DMS114 treated with DMSO at 0.1 percent for 48 hours (cell line): ENCODE measurements at regions not wholly inside any gene's neighbourhood (a gene's known extent, or its start where the extent isn't known, plus 50 kb on each side); places are given as distances from the start of the nearest gene placed in this dataset.
"Not testable (repeated sequence)": the region's sequence is repeated elsewhere in the genome, so short reads cannot be mapped to it uniquely, and the experiment has no call there.

Experiments used
- DNase-seq: peaks from one replicate; lab custom pipeline; 2025; ENCODE audit not compliant: unreplicated experiment; lab: John Stamatoyannopoulos, UW

DNA sequence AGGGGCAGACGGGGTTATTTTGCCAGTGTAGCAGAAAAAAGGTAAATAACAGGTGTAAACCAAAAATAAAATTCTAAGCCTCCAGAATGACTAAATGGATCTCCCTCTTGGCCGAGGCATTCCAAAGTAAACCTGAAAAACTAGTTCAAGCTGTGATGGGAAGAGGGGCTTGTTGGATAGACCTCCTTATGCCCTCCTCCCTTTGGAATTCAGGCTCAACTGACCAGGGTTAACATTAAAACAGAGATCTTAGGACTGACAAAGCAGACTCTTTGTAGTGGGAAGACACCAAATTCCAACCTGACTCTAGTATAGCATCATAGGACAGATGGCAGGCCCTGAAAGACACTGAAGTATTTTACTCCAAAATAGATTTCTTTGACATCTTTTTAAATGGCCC, 113.8 kb upstream of the ITGB1 start:
- DNase-seq = no peak

DNA sequence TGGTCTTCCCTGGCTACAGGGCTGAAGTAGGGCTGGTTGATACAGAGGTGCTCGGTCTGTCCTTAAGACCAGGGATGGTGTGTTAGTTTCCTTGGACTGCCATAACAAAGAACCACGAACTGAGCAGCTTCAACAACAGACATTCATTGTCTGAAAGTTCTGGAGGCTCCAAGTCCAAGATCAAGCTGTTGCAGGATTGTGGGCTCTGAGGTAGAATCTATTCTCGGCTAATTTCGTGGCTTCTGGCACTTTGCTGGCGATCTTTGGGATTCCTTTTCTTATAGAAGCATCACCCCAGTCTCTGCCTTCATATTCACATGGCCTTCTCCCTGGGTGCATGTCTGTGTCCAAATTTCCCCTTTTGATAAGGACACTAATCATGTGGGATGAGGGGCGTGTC, 112.1 kb upstream of the ITGB1 start:
- DNase-seq = no peak

DNA sequence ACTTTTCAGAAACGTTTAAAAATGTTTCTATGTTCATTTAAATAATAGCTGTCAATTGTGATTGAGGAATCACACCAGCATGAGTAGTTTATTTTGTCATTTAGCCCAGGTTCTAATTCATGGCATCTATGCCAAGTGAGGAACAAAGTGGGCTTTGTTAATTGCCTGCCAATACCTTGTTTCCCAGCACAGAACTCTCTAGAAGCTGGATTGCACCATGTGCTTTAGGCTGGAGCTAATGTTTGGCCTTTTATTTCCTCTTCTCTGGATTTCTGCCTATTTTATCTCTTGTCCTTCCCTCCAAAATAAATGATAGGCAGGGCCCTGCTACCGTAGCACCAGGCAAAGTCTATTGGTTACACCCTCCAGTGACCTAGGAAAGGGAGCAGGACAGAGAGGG, 109.9 kb upstream of the ITGB1 start:
- DNase-seq = no peak

DNA sequence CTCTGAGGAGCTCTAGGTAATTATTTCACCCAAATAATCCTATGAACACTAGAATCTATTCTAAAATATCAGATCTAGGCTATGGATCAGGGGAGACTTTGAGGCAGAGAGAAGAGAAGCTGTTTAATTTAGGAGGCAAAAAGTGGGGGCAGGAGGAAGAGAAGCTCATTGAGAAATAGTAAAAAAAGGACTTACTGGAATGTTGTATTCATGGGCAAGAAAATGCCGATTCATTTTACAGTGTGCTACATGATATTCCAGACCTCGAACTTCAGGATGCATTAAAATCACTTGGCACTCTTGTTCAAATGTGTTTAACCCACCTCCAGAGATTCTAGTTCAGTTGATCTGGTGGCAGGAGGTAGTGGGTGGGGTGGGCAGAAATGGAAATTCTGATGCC, 109.5 kb upstream of the ITGB1 start:
- no peak for DNase-seq

DNA sequence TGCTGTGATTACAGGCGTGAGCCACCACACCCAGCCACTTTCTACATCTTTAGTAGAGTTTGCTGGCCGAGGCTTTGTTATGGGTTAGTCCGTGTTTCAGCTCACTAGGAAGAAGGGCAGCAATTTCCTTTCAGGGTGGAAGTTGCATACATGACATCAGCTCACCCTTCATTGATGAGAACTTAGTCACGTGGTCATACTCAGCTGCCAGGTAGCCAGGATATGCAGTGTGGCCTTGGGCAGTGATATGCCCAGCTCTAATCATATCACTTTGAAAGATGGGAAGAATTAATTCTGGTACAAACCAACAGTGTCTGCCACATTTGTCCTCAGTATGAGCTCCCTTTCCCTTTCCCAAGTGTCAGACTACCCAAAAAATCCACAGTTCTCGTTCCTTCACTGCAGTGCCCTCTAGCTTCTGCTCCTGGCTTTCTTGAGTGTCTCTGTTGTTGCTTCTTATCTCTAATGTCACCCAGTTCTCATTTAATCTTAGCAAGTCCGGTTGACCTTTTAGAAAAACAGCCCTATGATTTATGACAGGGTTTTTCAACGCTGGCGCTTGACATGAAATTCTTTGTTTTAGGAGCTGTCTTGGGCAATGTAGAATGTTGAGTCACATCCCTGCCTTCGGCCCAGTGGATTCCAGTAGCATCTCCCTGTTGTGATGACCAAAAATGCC, 108.7 kb upstream of the ITGB1 start:
- DNase-seq = no peak

DNA sequence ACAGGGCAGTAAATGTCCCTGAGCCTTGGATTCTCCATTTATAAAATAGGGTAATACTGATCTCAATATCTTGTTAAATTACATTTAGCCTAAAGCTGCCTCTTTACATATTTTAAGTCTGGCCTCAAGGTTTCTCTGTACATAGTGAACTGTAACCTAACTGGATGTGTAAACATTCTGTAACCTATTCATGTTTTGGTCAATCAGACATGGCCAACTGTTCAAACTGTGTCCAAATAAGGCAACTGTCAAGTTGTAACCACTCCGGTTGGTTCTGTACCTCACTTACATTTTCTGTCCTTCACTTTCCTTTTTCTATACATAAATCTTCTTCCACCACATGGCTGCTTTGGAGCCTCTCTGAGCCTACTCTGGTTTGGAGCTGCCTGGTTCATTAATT, 107.1 kb upstream of the ITGB1 start:
- no peak for DNase-seq

DNA sequence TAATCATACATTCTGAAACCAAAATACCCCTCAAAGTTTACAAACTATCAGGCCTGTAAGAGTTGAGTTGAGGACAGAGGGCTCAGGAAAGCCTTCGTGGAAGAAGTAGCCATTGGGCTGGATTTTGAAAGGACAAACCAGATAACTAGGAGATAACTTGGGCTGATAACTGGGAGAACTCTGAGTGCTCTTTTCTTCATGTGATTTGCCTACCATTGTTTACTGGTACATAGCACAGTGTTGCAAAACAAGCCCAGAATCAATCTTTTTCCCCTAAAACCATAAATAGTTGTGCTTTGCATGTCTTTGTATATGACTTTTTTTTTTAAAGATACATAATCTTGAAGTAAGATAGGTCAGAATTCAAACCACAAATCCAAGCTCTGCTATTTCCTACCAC, 106.7 kb upstream of the ITGB1 start:
- DNase-seq = no peak

DNA sequence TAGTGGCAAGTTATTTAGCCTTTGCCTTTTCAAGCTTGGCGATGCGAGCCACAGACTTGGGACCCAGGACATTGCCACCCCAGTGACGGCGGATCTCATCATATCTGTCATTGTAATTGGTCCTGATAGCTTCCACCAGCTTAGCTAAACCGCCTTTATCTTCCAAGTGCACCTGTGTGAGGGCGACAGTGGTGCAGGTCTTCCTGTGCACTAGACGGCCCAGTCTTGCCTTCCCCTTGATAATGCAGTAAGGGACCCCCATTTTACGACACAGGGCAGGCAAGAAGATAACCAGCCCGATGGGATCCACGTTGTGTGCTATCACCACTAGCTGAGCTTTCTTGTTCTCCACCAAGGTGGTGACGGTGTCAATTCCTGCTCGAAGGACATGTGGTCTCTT, 99.6 kb upstream of the ITGB1 start:
- no peak for DNase-seq

DNA sequence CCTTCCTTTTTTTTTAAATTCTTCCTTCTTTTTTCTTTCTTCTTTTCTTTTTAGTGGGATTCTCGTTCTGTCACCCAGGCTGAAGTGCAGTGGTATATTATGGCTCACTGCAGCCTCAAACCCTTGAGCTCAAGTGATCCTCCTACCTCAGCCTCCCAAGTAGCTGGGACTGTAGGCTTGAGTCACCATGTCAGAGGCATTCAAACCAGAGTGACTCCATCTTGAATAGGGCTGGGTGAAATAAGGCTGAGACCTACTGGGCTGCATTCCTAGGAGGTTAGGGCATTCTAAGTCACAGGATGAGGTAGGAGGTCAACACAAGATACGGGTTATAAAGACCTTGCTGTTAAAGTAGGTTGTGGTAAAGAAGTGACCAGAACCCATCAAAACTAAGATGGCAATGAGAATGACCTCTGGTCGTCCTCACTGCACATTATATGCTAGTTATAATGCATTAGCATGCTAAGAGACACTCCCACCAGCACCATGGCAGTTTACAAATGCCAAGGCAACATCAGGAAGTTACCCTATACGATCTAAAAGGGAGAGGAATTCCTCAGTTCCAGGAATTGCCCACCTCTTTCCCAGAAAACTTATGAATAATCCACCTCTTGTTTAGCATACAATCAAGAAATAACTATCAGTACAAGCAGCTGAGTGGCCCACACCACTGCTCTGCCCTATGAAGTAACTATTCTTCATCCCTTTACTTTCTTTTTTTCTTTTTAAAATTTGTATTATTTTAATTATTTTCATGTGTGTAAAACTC, 99.0 kb upstream of the ITGB1 start:
- DNase-seq = no peak

DNA sequence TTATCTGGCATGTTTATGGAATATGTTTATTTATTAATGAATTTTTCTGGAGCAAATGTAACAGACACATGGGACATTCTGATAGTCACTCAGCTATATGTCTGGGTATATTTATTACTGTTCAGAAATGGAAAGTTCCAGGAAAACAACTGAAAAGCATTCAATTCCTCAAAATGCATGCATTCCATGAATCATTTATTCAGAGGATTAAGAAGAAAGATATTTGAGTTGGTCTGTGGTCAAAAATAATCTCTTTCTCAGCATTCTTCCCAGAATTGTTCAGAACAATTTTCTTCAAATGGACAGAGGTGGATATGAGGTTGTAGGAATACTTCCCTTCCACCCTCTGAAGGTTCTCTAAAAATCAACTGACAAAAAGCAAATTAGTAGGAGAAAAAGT, 97.6 kb upstream of the ITGB1 start:
- no peak for DNase-seq

DNA sequence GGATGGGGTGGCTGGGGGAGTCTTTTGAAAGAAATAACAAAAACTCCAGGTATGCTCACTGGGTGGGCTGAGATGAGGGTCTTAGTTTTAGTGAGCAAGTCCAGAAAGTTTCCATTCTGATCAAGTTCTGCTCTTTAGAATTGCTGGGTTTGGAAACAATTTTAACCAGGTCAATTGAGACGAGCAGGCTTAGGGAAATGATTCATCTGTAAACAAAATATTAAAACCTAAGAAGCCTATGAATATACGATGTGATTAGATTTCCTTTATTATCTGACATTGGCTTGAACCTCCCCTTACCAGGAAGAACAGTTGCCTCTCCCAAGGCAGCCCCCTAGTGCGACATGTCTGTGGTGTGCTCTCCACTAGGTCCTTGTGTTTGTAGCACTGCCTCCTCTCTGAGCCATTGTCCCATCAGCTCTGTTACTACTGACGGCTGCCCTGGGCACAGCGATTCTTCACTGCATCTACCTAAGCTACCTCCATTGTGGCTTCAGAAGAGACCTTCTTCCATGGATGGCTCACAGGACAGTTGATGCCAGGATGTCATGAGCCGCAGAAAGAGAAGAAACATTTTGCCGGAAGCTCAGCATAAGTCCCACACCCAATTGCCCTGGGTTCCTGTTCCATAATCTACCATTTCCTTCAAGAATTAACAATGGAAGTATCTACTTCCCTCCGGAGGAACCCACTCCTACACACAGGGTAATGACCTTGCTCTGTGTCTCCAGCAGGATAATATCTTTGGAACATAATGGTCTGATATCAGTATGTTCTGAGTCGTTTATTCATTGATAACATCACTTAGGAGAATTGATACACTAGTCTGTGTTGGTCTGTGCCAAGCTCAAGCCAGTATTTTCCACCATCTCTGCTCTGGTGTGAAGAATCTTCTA, 95.1 kb upstream of the ITGB1 start:
- DNase-seq = no peak

DNA sequence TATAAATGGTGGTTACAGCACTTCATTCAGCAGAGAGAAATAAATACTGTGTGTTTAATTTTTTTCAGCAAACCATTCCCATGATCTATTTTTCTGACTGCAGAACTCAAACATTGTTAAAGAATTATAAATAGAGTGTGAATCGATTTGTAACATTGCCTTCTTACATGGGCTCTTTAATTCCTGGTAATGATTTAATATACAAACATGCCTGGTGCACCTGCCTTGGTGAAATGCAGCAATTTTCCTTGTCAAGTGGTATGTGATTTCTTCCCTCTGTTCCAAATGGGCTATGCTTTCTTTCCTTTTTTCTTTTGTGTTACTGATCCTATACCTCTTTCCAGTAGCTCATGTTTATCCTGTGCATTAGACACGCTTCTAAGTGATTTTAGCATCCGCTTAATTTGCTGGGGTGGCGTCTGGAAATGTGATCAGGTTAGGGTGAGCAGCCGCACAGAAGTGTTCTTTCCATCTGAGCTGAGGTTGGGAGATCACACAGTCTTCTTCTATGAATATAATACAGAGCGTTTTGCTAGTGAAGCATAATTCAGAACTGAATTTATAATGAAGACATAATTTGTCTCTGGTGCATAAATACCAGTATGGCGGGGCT, 94.3 kb upstream of the ITGB1 start:
- DNase-seq = no peak

DNA sequence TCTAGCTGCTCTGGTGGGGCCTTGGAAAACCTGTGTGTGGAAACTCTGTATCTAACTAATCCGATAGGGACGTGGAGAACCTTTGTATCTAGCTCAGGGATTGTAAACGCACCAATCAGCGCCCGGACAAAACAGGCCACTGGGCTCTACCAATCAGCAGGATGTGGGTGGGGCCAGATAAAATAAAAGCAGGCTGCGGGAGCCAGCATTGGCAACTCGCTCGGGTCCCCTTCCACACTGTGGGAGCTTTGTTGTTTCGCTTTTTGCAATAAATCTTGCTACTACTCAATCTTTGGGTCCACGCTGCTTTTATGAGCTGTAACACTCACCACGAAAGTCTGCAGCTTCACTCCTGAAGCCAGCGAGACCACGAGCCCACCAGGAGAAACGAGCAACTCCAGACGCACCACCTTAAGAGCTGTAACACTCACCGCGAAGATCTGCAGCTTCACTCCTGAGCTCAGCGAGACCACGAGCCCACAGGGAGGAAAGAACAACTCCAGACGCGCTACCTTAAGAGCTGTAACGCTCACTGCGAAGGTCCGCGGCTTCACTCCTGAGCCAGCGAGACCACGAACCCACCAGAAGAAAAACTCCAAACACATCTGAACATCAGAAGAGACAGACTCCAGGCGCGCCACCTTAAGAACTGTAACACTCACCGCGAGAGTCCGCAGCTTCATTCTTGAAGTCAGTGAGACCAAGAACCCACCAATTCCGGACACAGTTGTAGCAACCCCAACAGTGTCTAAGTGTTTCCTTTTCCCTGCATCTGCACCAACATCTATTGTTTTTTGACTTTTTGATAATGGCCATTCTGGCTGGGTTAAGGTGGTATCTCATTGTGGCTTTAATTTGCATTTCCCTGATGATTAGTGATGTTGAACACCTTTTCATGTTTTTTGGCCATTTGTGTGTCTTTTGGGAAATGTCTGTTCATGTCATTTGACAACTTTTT, 92.2 kb upstream of the ITGB1 start:
- not testable (repeated sequence) for DNase-seq

DNA sequence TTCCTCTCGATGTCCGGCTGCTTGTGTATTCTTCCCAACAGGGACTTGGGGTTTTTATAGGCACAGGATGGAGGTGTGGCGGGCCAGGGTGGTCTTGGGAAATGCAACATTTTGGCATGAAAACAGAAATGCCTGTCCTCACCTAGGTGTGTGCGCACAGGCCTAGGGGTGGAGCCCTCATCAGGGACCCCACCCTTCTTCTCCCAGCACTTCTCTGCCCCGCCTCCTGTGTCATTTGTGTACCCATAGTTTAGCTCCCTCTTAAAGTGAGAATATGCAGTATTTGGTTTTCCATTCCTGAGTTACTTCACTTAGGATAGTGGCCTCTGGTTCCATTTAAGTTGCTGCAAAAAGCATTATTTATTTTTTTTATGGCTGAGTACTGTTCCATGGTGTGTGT, 90.2 kb upstream of the ITGB1 start:
- DNase-seq = no peak

DNA sequence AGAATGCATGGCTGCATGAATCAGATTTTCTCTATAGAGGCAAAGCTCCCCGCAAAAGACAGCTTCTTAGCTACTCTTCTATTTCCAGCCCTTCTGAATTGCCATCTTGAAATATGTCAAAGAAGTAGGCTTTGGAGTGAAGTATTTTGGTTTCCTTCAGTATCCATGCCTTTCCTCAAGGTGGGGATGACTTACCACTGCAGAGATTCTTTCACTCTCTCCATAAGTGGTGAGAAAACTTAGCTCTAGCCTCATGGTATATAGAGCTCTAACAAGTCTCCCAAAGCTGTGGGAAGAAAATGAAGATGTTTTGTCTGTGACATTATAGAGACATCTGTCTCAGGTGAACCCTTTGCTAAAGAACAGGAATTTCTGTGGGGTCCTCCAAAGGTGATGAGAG, 89.6 kb upstream of the ITGB1 start:
- no peak for DNase-seq

DNA sequence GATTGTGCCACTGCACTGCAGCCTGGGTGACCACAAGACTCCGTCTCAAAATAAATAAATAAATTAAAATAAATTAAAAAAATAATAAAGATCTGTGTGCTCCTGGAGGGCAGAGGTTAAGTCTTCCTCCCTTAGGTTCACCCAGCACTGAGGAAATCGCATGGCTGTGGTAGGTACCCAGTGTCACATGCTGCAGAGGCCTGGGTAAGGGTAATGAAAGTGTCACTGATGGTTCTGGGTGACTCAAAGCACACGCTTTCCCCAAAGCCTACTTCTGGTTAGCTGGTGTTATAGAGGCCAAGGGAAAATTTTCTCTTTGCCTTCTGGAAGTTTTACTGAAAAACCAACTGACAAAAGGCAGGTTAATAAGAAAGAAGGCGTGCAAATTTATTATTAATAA, 88.8 kb upstream of the ITGB1 start:
- DNase-seq = no peak

DNA sequence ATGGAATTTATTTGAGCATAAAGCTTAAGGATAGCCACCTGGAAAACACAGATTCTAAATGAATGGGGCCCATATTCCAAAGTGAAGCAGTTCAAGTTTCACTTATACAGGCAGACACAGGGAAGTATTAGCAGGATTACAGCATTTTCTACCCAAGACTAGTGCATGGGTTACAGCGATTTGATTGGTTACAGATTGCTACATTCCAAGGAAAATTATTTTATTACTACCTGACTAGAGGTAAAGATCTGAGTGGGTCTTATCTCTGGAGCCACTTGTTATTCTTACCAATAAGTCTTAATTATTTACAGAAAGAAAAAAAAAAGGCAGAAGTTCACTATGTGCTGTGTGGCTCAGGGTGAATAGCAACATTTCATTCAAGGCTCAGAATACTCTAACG, 87.4 kb upstream of the ITGB1 start:
- no peak for DNase-seq

DNA sequence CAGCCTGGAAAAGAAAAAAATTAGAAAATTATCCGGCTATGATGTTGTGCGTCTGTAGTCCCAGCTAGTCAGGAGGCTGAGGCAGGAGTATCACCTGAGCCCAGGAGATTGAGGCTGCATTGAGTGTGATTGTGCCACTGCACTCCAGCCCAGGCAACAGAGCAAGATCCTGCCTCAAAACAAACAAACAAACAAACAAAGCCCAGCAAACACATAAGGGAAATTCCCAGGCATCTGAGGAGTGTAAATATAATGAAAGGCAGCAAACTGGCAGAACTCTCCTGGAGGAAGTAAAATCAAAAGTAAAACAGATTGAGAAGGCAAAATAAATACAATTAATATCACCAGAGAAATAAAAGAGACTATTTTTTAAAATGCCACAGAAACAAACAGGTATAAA, 84.5 kb upstream of the ITGB1 start:
- no peak for DNase-seq

DNA sequence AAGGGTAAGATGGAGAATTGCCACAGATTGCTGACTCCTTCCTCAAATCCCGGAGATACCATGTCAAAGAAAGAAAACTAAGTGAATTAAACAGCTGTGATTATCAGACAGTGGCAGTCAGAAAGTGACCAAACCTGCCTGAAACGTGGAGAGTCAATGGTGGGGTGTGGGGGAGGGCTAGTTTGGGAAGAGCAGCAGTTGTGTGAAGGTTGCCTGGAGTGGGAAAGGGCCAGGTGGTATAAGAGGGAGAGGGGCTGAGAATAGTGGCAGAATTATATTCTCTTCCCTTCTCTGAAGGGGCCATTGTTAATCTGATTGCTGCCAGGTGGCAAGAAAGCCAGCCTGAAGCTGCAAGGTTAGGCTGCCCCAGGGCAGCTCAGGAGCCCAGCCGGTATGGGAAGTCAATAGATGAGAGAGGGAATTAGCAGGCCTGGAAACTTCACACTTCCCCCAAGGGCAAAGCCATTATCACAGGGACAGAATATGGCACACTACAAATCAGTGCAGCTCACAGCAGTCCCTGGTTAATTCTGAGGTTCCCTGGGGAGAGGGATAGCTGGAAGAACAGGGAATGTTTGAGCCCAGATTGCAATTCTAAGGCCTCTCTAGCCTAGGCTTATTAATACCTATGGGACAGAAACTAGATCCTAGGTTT, 83.9 kb upstream of the ITGB1 start:
- no peak for DNase-seq

DNA sequence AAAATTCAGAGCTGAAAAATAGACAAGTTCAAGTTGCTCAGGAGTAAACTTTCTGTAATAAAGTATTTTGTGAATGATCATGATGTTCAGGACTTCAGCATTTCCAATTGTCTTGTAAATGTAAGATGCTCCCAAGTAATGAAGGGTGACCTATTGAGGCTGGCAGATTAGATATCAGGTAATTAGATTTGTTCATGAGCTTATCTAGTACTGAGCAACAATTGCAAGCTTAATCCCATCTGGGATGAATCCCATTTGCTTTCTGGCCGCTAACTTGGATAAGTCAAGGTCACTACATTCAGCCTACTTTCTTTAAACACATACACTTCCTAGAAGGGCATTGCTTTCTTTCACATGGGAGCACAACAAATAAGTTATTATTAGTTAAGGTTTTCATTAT, 82.4 kb upstream of the ITGB1 start:
- no peak for DNase-seq
